ENCODE measurements at regions not wholly inside any gene's neighbourhood (a gene's known extent, or its start where the extent isn't known, plus 50 kb on each side); places are given as distances from the start of the nearest gene placed in this dataset.

GRCh38 chr1:182279724-182280503 is 111.7 kb downstream of the GLUL start:
- Histone ChIP-seq H3K79me1 (ENCODE audit: insufficient read depth, low read depth, low read length, poor library complexity, severe bottlenecking) (no peaks in the 10 kb centered on the region), H3K4ac (ENCODE audit: low read depth, low read length) (no peak overlapping the region), H2BK15ac (ENCODE audit: low read depth, low read length) (no peak overlapping the region), H3K27ac (ENCODE audit: insufficient read length, low read depth, low read length) (no peak overlapping the region), H2BK12ac (ENCODE audit: insufficient read length, low read depth, low read length) (no peak overlapping the region), H3K79me2 (ENCODE audit: insufficient read depth, low read length) (no peaks in the 10 kb centered on the region), H3K23ac (ENCODE audit: insufficient read length, low read depth, low read length) (no peak overlapping the region), H4K5ac (ENCODE audit: insufficient read length, low read depth, low read length) (no peak overlapping the region), H4K8ac (replicated peaks; ENCODE audit: insufficient read length, low read depth, low read length) (no peak overlapping the region), H4K91ac (ENCODE audit: insufficient read length, low read depth, low read length) (no peak overlapping the region), H3K18ac (ENCODE audit: insufficient read length, low read depth, low read length) (no peak overlapping the region), H3K56ac (ENCODE audit: insufficient read length, low read depth, low read length) (no peak overlapping the region), H3K27me3 (ENCODE audit: insufficient read depth, low read length) (no peaks in the 10 kb centered on the region), H2BK20ac (ENCODE audit: low read depth, low read length, poor library complexity, severe bottlenecking) (no peak overlapping the region), H2AFZ (ENCODE audit: low read length) (no peak overlapping the region), H3K9me3 (ENCODE audit: control insufficient read depth, low read depth, low read length) (no peaks in the 10 kb centered on the region), H2AK5ac (ENCODE audit: insufficient read length, low read length) (no peak overlapping the region), H3K23me2 (ENCODE audit: insufficient read length, low read depth, low read length, poor library complexity, severe bottlenecking) (no peaks in the 10 kb centered on the region), H2BK5ac (ENCODE audit: insufficient read length, low read length) (no peak overlapping the region), H4K20me1 (ENCODE audit: control insufficient read depth, insufficient read depth, insufficient read length) (no peaks in the 10 kb centered on the region), H3K4me1 (ENCODE audit: insufficient read depth, low read length) (peaks cover 2% of the 10 kb centered on the region), H3K9ac (ENCODE audit: extremely low read depth, insufficient read length, low read length) (no peak overlapping the region), H2BK120ac (ENCODE audit: low read depth, low read length, poor library complexity, severe bottlenecking) (no peak overlapping the region), H3K4me2 (ENCODE audit: insufficient read depth, insufficient read length, low read length) (peak overlapping the region; percentile 11), H3T11ph (ENCODE audit: low read length) (no peak overlapping the region), H3K14ac (ENCODE audit: insufficient read depth, low read length) (no peak overlapping the region)
- H3K27ac Mint-ChIP-seq = no peak overlapping the region
- no CpG with 5 or more reads among the region's 9 CpGs for WGBS (ENCODE audit: extremely low coverage, insufficient read length, low lambda C conversion rate)
- H3K4me1 Mint-ChIP-seq = peaks cover 0 to 5% of the 10 kb centered on the region in 2 experiments; a peak in 2 of 4 replicates
- H3K36me3 Mint-ChIP-seq (ENCODE audit: insufficient read depth in 1 of 3, low read depth in 3 of 3) = no peaks in the 10 kb centered on the region
- peak; percentile 36 for DNase-seq
- no peak for TF ChIP-seq CTCF (conservative IDR thresholded peaks at IDR 0.05)
- no peaks in the 10 kb centered on the region for H3K27me3 Mint-ChIP-seq (ENCODE audit: low read depth)
- H3K4me3 Mint-ChIP-seq = no peak overlapping the region
- H3K9me3 Mint-ChIP-seq = no peaks in the 10 kb centered on the region

Data from H9 (cell line).